Natural killer cell (primary cell): ENCODE measurements at regions not wholly inside any gene's neighbourhood (a gene's known extent, or its start where the extent isn't known, plus 50 kb on each side); places are given as distances from the start of the nearest gene placed in this dataset.

Experiments used
- ATAC-seq, 3 donors: fragments of 150-1000 bp in 2 of 3; fragments of 200-7000 bp in 1 of 3; cut with Tn5 transposase; 1 replicate in 1 of 3; 2 replicates in 2 of 3; pipeline ENCODE4 v1.10.0; 2021; ENCODE audit warnings: mild to moderate bottlenecking in 2 of 3, moderate library complexity in 2 of 3
- DNase-seq, 2 donors: peaks; one replicate each; pipeline versions ENCODE4 v3.0.0 to v3.0.0-alpha.2; 2013 to 2021; ENCODE audit warnings: mixed read lengths in 1 of 2
- H3K27ac ChIP-seq: one replicate; pipeline ENCODE4 v1.5.1; 2013; ENCODE audit warnings: mild to moderate bottlenecking, low read length
- H3K27me3 ChIP-seq: one replicate; pipeline ENCODE4 v1.6.1; 2013; ENCODE audit warnings: low read length; ENCODE audit not compliant: control insufficient read depth, insufficient read depth
- H3K36me3 ChIP-seq: one replicate; pipeline ENCODE4 v1.6.1; 2013; ENCODE audit warnings: low read length; ENCODE audit not compliant: control insufficient read depth, insufficient read depth
- H3K4me1 ChIP-seq: one replicate; pipeline ENCODE4 v1.6.1; 2013; ENCODE audit warnings: low read length; ENCODE audit not compliant: control insufficient read depth, insufficient read depth
- H3K4me3 ChIP-seq: one replicate; pipeline ENCODE4 v1.5.1; 2013; ENCODE audit warnings: low read length
- H3K9me3 ChIP-seq: one replicate; pipeline ENCODE4 v1.6.1; 2013; ENCODE audit warnings: low read length; ENCODE audit not compliant: control insufficient read depth, insufficient read depth
- H3K27ac Mint-ChIP-seq, 2 donors: one replicate each; pipeline ENCODE4 v1.8.0; 2022; ENCODE audit warnings: mild to moderate bottlenecking in 2 of 2, mixed read lengths in 2 of 2, moderate library complexity in 1 of 2
- H3K27me3 Mint-ChIP-seq, 2 donors: one replicate each; pipeline ENCODE4 v1.8.0; 2022; ENCODE audit warnings: low read depth in 2 of 2, mixed read lengths in 2 of 2
- H3K36me3 Mint-ChIP-seq: one replicate; pipeline ENCODE4 v1.8.0; 2022; ENCODE audit warnings: mixed read lengths
- H3K4me1 Mint-ChIP-seq, 2 donors: one replicate each; pipeline ENCODE4 v1.8.0; 2022; ENCODE audit warnings: mixed read lengths in 2 of 2
- H3K4me3 Mint-ChIP-seq: one replicate; pipeline ENCODE4 v1.8.0; 2022; ENCODE audit warnings: mild to moderate bottlenecking, moderate library complexity, mixed read lengths
- H3K9me3 Mint-ChIP-seq, 2 donors: one replicate each; pipeline ENCODE4 v1.8.0; 2022; ENCODE audit warnings: mixed read lengths in 2 of 2
- WGBS: methylation state at CpG from one replicate; pipeline ENCODE4 v1.1.7; 2013; ENCODE audit warnings: missing lambda C conversion rate; ENCODE audit not compliant: insufficient coverage; 5-methylcytosine and 5-hydroxymethylcytosine counted together
- intact Hi-C: fragments of 100-400 bp; cut with micrococcal nuclease; formaldehyde crosslinking; loops from one replicate; pipeline ENCODE4 v1.14.2; 2022
- TF ChIP-seq, protein P1 (sequence below): fragments of 200-600 bp; IDR thresholded peaks from one replicate; pipeline ENCODE4 v1.8.0; 2022; ENCODE audit warnings: antibody characterized with exemption

DNA sequence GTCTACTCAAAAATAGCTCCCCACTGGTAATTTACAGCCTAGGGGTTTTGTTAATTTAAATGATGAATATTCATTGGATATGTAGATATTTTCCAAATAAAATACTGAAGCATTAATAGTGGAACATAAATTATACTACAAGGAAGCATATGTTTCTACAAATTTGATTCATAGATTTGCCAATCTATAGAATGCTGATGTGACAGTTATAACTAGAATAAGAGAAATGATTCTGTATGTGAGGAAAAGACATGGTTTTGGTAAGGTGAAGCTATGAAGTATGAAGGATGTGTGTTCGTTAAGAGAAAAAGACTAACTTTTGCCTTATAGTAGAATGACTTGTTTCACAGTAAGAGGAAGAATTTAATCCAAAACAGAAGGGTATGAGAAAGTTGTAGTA lies 61.3 kb downstream of the IARS1 start:
- TF ChIP-seq, protein P1, sequence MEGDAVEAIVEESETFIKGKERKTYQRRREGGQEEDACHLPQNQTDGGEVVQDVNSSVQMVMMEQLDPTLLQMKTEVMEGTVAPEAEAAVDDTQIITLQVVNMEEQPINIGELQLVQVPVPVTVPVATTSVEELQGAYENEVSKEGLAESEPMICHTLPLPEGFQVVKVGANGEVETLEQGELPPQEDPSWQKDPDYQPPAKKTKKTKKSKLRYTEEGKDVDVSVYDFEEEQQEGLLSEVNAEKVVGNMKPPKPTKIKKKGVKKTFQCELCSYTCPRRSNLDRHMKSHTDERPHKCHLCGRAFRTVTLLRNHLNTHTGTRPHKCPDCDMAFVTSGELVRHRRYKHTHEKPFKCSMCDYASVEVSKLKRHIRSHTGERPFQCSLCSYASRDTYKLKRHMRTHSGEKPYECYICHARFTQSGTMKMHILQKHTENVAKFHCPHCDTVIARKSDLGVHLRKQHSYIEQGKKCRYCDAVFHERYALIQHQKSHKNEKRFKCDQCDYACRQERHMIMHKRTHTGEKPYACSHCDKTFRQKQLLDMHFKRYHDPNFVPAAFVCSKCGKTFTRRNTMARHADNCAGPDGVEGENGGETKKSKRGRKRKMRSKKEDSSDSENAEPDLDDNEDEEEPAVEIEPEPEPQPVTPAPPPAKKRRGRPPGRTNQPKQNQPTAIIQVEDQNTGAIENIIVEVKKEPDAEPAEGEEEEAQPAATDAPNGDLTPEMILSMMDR: no peak
- H3K4me3 Mint-ChIP-seq: no peak overlapping the region
- ATAC-seq (no peak), DNase-seq (no peak)
- no peaks in the 10 kb centered on the region for H3K4me1 Mint-ChIP-seq
- H3K4me1 ChIP-seq: no peaks in the 10 kb centered on the region
- no peak overlapping the region for H3K4me3 ChIP-seq
- H3K9me3 ChIP-seq: no peaks in the 10 kb centered on the region
- no peaks in the 10 kb centered on the region for H3K27me3 Mint-ChIP-seq
- H3K36me3 ChIP-seq: peaks cover 23% of the 10 kb centered on the region
- WGBS: 100% methylated on average over 1 of the region's 1 CpG
- intact Hi-C loops: no loop called here
- H3K9me3 Mint-ChIP-seq: no peaks in the 10 kb centered on the region
- H3K27ac Mint-ChIP-seq: no peak overlapping the region
- no peak overlapping the region for H3K27ac ChIP-seq
- no peaks in the 10 kb centered on the region for H3K27me3 ChIP-seq
- peaks cover 5% of the 10 kb centered on the region for H3K36me3 Mint-ChIP-seq

DNA sequence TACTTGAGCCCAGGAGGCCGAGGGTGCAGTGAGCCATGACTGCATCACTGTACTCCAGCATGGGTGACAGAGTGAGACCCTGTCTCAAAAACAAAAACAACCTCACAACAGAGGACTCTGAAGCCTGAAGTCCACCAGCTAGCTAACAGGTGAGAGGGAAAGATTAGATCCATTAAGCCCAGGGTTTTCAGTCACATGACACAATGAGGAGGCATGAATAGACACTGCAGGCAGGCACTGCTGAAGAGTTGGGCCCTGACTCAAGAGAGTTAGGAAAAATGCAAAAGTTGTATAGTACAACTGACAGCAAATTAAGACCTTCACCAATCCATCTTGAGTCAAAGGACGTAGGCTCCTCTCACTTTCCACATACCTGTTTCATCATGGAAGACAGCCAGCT lies 64.9 kb downstream of the IARS1 start:
- H3K9me3 Mint-ChIP-seq: no peaks in the 10 kb centered on the region
- Histone ChIP-seq H3K4me1 (no peaks in the 10 kb centered on the region), H3K27me3 (no peaks in the 10 kb centered on the region), H3K27ac (no peak overlapping the region), H3K36me3 (peaks cover 38% of the 10 kb centered on the region), H3K4me3 (no peak overlapping the region), H3K9me3 (no peaks in the 10 kb centered on the region)
- ATAC-seq (no peak), DNase-seq (no peak)
- no peaks in the 10 kb centered on the region for H3K4me1 Mint-ChIP-seq
- WGBS: 93% methylated on average over 2 of the region's 2 CpGs
- TF ChIP-seq, protein P1: no peak
- intact Hi-C loops: no loop called here
- no peak overlapping the region for H3K4me3 Mint-ChIP-seq
- peaks cover 6% of the 10 kb centered on the region for H3K36me3 Mint-ChIP-seq
- no peak overlapping the region for H3K27ac Mint-ChIP-seq
- H3K27me3 Mint-ChIP-seq: no peaks in the 10 kb centered on the region

- 97% methylated on average over 4 of the region's 4 CpGs for WGBS
Observed at GRCh38 chr9:92224177-92224576, 69.3 kb downstream of the IARS1 start.

GRCh38 chr9:92223758-92224157 lies 69.7 kb downstream of the IARS1 start:
- TF ChIP-seq, protein P1: no peak
- H3K4me3 Mint-ChIP-seq: no peak overlapping the region
- intact Hi-C loops: no loop called here
- H3K36me3 ChIP-seq: peaks cover 52% of the 10 kb centered on the region
- no peak overlapping the region for H3K27ac Mint-ChIP-seq
- WGBS: 91% methylated on average over 2 of the region's 2 CpGs
- H3K9me3 Mint-ChIP-seq: no peaks in the 10 kb centered on the region
- no peaks in the 10 kb centered on the region for H3K4me1 ChIP-seq
- peaks cover 14% of the 10 kb centered on the region for H3K36me3 Mint-ChIP-seq
- no peaks in the 10 kb centered on the region for H3K9me3 ChIP-seq
- ATAC-seq (no peak), DNase-seq (no peak)
- no peaks in the 10 kb centered on the region for H3K4me1 Mint-ChIP-seq
- H3K27me3 ChIP-seq: no peaks in the 10 kb centered on the region
- H3K27ac ChIP-seq: no peak overlapping the region
- H3K27me3 Mint-ChIP-seq: no peaks in the 10 kb centered on the region
- H3K4me3 ChIP-seq: no peak overlapping the region

More at GRCh38 chr9:92224177-92224576, 69.3 kb downstream of the IARS1 start:
- no peaks in the 10 kb centered on the region for H3K4me1 ChIP-seq
- no peak overlapping the region for H3K27ac ChIP-seq
- intact Hi-C loops: no loop called here
- H3K9me3 Mint-ChIP-seq: no peaks in the 10 kb centered on the region
- no peak overlapping the region for H3K4me3 Mint-ChIP-seq
- peaks cover 56% of the 10 kb centered on the region for H3K36me3 ChIP-seq
- no peaks in the 10 kb centered on the region for H3K27me3 Mint-ChIP-seq
- H3K4me1 Mint-ChIP-seq: no peaks in the 10 kb centered on the region
- H3K36me3 Mint-ChIP-seq: peaks cover 14% of the 10 kb centered on the region
- no peak overlapping the region for H3K27ac Mint-ChIP-seq
- no peak for DNase-seq
- H3K4me3 ChIP-seq: no peak overlapping the region
- ATAC-seq: no peak
- no peaks in the 10 kb centered on the region for H3K27me3 ChIP-seq
- TF ChIP-seq, protein P1: no peak
- H3K9me3 ChIP-seq: no peaks in the 10 kb centered on the region
